ENCODE measurements at regions not wholly inside any gene's neighbourhood (a gene's known extent, or its start where the extent isn't known, plus 50 kb on each side); places are given as distances from the start of the nearest gene placed in this dataset.

- H3K27ac ChIP-seq = peak overlapping the region; percentile 74 to 79
- H3K4me1 ChIP-seq (ENCODE audit: insufficient read depth) = peaks cover 8% of the 10 kb centered on the region
- 7 to 13% (median 11%) methylated on average over 13 to 16 of the region's 16 CpGs for WGBS, 3 donors
- no peaks in the 10 kb centered on the region for H3K27me3 ChIP-seq
- peak overlapping the region; percentile 6 for H3K4me3 ChIP-seq
- no peaks in the 10 kb centered on the region for H3K9me3 ChIP-seq
- intact Hi-C loops (cut with DNase I) = no loop called here
- TF ChIP-seq POLR2A (IDR thresholded peaks at IDR 0.05) (no peak), EP300 (IDR thresholded peaks at IDR 0.05) (no peak)
- TF ChIP-seq, protein P1, sequence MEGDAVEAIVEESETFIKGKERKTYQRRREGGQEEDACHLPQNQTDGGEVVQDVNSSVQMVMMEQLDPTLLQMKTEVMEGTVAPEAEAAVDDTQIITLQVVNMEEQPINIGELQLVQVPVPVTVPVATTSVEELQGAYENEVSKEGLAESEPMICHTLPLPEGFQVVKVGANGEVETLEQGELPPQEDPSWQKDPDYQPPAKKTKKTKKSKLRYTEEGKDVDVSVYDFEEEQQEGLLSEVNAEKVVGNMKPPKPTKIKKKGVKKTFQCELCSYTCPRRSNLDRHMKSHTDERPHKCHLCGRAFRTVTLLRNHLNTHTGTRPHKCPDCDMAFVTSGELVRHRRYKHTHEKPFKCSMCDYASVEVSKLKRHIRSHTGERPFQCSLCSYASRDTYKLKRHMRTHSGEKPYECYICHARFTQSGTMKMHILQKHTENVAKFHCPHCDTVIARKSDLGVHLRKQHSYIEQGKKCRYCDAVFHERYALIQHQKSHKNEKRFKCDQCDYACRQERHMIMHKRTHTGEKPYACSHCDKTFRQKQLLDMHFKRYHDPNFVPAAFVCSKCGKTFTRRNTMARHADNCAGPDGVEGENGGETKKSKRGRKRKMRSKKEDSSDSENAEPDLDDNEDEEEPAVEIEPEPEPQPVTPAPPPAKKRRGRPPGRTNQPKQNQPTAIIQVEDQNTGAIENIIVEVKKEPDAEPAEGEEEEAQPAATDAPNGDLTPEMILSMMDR (IDR thresholded peaks at IDR 0.05) = no peak
- peak in 3 of 5 donors; percentile 37 to 51 (median 42) for DNase-seq
- H3K36me3 ChIP-seq = no peaks in the 10 kb centered on the region
These were observed 53.1 kb upstream of the HGFAC start for GRCh38 chr4:3388471-3389232.

DNA sequence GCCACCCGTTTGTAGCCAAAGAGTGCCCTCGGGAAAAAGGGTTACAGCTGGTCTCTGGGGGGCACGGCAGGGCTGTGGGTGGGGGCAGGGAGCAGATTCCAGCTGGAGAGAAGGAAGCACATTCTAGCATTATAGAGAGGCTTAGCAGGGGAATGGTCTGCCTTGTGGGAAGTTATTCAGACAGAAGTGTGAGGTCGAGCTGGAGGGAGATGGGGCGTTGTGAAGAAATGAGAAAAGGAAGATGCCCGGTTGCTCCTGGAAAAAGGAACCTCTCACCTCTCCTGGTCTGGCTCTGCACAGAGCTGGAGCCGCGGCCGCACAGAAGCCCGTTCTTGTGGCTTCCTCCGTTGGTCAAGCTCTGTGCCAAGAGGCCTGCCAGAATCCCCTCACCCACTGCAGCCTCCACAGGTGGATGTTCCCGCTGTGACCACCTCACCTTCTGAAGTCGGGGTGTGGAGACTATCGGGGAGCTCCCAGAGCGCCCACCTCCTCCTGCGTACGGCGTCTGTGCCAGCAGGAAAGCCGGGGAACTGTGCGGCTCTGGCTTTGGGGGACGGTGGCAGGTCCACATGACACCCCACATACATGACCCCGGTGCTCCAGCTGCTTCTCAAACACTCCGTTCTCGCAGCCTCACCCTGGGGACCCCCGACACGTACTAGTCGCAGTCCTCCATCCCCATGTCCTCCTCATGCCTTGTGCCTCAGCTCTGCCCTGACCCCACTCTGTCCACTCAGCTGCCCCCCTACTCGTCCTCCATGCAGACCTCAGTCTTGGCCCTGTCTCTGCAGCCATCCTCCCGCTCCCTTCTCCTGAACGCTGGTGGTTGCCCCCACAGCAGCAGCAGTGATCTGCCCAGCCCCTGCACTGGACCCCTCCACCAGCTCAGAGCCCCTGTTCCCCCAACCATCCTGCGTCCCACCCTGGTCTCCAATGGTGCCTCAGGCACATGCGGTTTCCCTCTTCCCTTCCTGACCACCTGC lies 52.2 kb upstream of the HGFAC start:
- Histone ChIP-seq H3K27me3 (no peaks in the 10 kb centered on the region), H3K36me3 (no peaks in the 10 kb centered on the region), H3K27ac (peak overlapping the region; percentile 74 to 79), H3K9me3 (no peaks in the 10 kb centered on the region), H3K4me3 (peak overlapping the region; percentile 6), H3K4me1 (ENCODE audit: insufficient read depth) (peaks cover 8% of the 10 kb centered on the region)
- 74 to 78% (median 77%) methylated on average over 32 of the region's 32 CpGs for WGBS, 3 donors
- intact Hi-C loops (cut with DNase I) = no loop called here
- TF ChIP-seq POLR2A (IDR thresholded peaks at IDR 0.05) = no peak
- no peak for TF ChIP-seq EP300 (IDR thresholded peaks at IDR 0.05)
- TF ChIP-seq, protein P1 (IDR thresholded peaks at IDR 0.05) = no peak
- peak in 3 of 5 donors; percentile 18 to 42 (median 33) for DNase-seq

GRCh38 chr4:3390288-3390811 lies 51.4 kb upstream of the HGFAC start:
- intact Hi-C loops (cut with DNase I) = no loop called here
- no peak for DNase-seq
- Histone ChIP-seq H3K36me3 (no peaks in the 10 kb centered on the region), H3K4me3 (no peak overlapping the region), H3K9me3 (no peaks in the 10 kb centered on the region), H3K4me1 (ENCODE audit: insufficient read depth) (peaks cover 6% of the 10 kb centered on the region), H3K27me3 (no peaks in the 10 kb centered on the region), H3K27ac (no peak overlapping the region)
- WGBS, 3 donors = 90 to 95% (median 93%) methylated on average over 24 of the region's 24 CpGs
- TF ChIP-seq POLR2A (IDR thresholded peaks at IDR 0.05) = no peak
- TF ChIP-seq, protein P1 (IDR thresholded peaks at IDR 0.05) = no peak
- no peak for TF ChIP-seq EP300 (IDR thresholded peaks at IDR 0.05)

DNA sequence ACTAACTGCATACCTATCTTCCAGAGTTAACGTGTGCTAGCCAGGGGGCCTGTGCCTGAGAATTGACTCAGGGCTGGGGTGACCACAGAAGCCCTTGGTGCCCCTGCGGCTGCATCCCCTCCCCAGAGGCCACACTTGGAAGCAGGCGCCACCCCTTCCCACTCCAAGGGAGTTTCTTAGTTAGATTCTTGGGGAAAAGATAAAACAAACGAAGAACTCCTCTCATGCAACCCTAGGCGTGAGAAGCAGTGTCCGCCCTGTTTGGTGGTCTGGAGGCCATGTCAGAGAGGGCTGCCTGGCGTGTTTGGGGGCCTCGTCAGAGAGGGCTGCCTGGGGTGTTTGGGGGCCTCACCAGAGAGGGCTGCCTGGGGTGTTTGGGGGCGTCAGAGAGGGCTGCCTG lies 50.3 kb upstream of the HGFAC start:
- DNase-seq = no peak
- Histone ChIP-seq H3K27ac (no peak overlapping the region), H3K4me1 (ENCODE audit: insufficient read depth) (peaks cover 6% of the 10 kb centered on the region), H3K27me3 (no peaks in the 10 kb centered on the region), H3K4me3 (no peak overlapping the region), H3K36me3 (no peaks in the 10 kb centered on the region), H3K9me3 (no peaks in the 10 kb centered on the region)
- WGBS, 3 donors = 91 to 96% (median 95%) methylated on average over 9 of the region's 9 CpGs
- intact Hi-C loops (cut with DNase I) = no loop called here
- no peak for TF ChIP-seq EP300 (IDR thresholded peaks at IDR 0.05)
- TF ChIP-seq, protein P1 (IDR thresholded peaks at IDR 0.05) = no peak
- no peak for TF ChIP-seq POLR2A (IDR thresholded peaks at IDR 0.05)

All from ovary (tissue), 7 donors.